ENCODE measurements at regions not wholly inside any gene's neighbourhood (a gene's known extent, or its start where the extent isn't known, plus 50 kb on each side); places are given as distances from the start of the nearest gene placed in this dataset.

GRCh38 chr1:25107643-25108010 lies 124.7 kb downstream of the SYF2 start:
- H3K9me3 ChIP-seq (ENCODE audit: control insufficient read depth in 5 of 5, low read length in 5 of 5): peaks cover 3 to 11% (median 10%) of the 10 kb centered on the region in 5 donors
- no peaks in the 10 kb centered on the region for H3K4me1 ChIP-seq (ENCODE audit: control insufficient read depth in 5 of 5, insufficient read depth in 5 of 5, low read length in 5 of 5)
- H3K27me3 ChIP-seq (ENCODE audit: control insufficient read depth in 5 of 5, insufficient read depth in 4 of 5, low read length in 5 of 5): peaks cover 16 to 26% (median 19%) of the 10 kb centered on the region in 5 donors
- no peak overlapping the region for H3K9ac ChIP-seq (ENCODE audit: low read length in 5 of 5)
- H3K4me3 ChIP-seq (ENCODE audit: low read depth in 1 of 5, low read length in 5 of 5): no peak overlapping the region
- no peaks in the 10 kb centered on the region for H3K36me3 ChIP-seq (ENCODE audit: control insufficient read depth in 5 of 5, insufficient read depth in 5 of 5, low read length in 5 of 5)
- H3K27ac ChIP-seq (ENCODE audit: low read depth, low read length): no peak overlapping the region

DNA sequence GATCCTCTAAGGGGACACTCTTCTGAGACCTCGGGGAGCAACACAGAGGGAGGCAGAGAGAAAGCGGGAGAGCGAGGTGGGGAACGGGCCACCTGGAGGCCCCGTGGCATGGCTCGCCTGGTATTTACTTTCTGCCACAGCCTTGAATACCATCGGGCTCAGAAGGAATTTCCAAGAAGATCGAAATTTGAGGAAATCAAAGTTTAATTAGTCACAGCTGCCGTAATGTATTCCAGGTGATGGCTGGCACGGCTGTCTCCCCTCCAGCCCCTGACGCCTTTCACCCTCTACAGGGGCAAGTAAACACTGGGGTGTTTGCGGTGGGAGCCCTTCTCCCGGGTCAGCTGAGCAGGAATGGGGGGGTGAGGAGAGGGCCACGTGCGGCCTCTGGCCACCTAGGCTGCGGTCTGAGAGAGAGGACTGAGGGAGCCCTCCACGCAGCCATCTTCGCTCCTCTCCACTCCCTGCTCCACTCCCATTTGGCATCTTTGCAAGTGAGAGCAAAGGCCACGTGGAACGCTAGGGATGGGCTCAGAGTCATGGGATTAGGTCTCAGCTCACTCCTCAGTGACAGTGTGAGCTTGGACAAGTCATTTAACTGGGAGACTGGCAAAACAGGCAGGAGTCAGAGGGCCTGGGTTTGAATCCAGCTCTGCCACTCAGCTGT lies 125.2 kb downstream of the SYF2 start:
- peaks cover 3 to 11% (median 10%) of the 10 kb centered on the region in 5 donors for H3K9me3 ChIP-seq (ENCODE audit: control insufficient read depth in 5 of 5, low read length in 5 of 5)
- H3K4me3 ChIP-seq (ENCODE audit: low read depth in 1 of 5, low read length in 5 of 5): no peak overlapping the region
- H3K4me1 ChIP-seq (ENCODE audit: control insufficient read depth in 5 of 5, insufficient read depth in 5 of 5, low read length in 5 of 5): no peaks in the 10 kb centered on the region
- H3K36me3 ChIP-seq (ENCODE audit: control insufficient read depth in 5 of 5, insufficient read depth in 5 of 5, low read length in 5 of 5): no peaks in the 10 kb centered on the region
- no peak overlapping the region for H3K27ac ChIP-seq (ENCODE audit: low read depth, low read length)
- no peak overlapping the region for H3K9ac ChIP-seq (ENCODE audit: low read length in 5 of 5)
- H3K27me3 ChIP-seq (ENCODE audit: control insufficient read depth in 5 of 5, insufficient read depth in 4 of 5, low read length in 5 of 5): peaks cover 16 to 26% (median 19%) of the 10 kb centered on the region in 5 donors

DNA sequence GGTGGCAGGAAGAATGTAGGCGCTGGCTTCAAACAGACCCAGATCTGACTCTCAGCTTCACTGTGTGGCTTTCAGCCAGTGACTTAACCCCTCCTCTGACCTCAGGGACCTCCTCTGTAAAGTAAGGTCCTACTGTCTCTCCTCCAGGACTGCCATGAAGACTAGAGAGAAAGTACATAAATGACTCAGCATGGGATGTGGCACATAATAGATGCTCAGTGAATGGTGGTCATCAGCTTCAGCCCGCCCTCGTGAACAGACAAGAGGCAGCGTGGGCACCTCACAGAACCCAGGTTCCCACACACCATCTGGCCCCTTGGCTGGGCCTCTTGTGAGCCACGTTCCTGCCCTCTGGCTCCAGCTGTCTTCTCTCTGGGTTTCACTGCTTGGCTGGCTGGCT lies 126.0 kb downstream of the SYF2 start:
- no peak overlapping the region for H3K27ac ChIP-seq (ENCODE audit: low read depth, low read length)
- H3K36me3 ChIP-seq (ENCODE audit: control insufficient read depth in 5 of 5, insufficient read depth in 5 of 5, low read length in 5 of 5): no peaks in the 10 kb centered on the region
- no peak overlapping the region for H3K9ac ChIP-seq (ENCODE audit: low read length in 5 of 5)
- peaks cover 0 to 4% (median 0%) of the 10 kb centered on the region in 5 donors for H3K4me1 ChIP-seq (ENCODE audit: control insufficient read depth in 5 of 5, insufficient read depth in 5 of 5, low read length in 5 of 5)
- H3K4me3 ChIP-seq (ENCODE audit: low read depth in 1 of 5, low read length in 5 of 5): no peak overlapping the region
- peaks cover 3 to 11% (median 10%) of the 10 kb centered on the region in 5 donors for H3K9me3 ChIP-seq (ENCODE audit: control insufficient read depth in 5 of 5, low read length in 5 of 5)
- H3K27me3 ChIP-seq (ENCODE audit: control insufficient read depth in 5 of 5, insufficient read depth in 4 of 5, low read length in 5 of 5): peaks cover 16 to 26% (median 19%) of the 10 kb centered on the region in 5 donors

DNA sequence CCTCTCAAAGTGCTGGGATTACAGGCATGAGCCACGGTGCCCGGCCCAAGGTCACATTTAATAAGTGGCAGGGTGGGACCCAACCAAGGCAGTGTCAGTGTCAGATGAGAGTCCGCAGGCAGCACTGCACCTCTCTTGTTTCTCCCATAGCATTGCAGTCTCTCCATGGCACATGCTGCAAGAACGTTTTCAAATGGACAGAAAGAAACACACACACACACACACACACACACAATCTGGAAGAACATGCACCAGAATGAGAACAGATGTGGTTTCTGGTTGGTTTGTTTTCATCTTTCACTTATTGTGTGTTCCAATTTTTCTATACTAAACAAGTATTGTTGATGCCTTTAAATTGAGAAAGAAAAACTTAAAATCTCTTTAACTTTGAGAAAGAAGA lies 126.5 kb downstream of the SYF2 start:
- no peak overlapping the region for H3K4me3 ChIP-seq (ENCODE audit: low read depth in 1 of 5, low read length in 5 of 5)
- H3K9me3 ChIP-seq (ENCODE audit: control insufficient read depth in 5 of 5, low read length in 5 of 5): peaks cover 3 to 11% (median 10%) of the 10 kb centered on the region in 5 donors
- peaks cover 16 to 26% (median 19%) of the 10 kb centered on the region in 5 donors for H3K27me3 ChIP-seq (ENCODE audit: control insufficient read depth in 5 of 5, insufficient read depth in 4 of 5, low read length in 5 of 5)
- peaks cover 0 to 4% (median 0%) of the 10 kb centered on the region in 5 donors for H3K4me1 ChIP-seq (ENCODE audit: control insufficient read depth in 5 of 5, insufficient read depth in 5 of 5, low read length in 5 of 5)
- no peak overlapping the region for H3K9ac ChIP-seq (ENCODE audit: low read length in 5 of 5)
- H3K27ac ChIP-seq (ENCODE audit: low read depth, low read length): no peak overlapping the region
- no peaks in the 10 kb centered on the region for H3K36me3 ChIP-seq (ENCODE audit: control insufficient read depth in 5 of 5, insufficient read depth in 5 of 5, low read length in 5 of 5)

GRCh38 chr1:25104932-25105561 lies 127.3 kb downstream of the SYF2 start:
- Histone ChIP-seq H3K9me3 (ENCODE audit: control insufficient read depth in 5 of 5, low read length in 5 of 5) (peaks cover 3 to 11% (median 10%) of the 10 kb centered on the region in 5 donors), H3K27ac (ENCODE audit: low read depth, low read length) (no peak overlapping the region), H3K36me3 (ENCODE audit: control insufficient read depth in 5 of 5, insufficient read depth in 5 of 5, low read length in 5 of 5) (no peaks in the 10 kb centered on the region), H3K9ac (ENCODE audit: low read length in 5 of 5) (no peak overlapping the region), H3K4me3 (ENCODE audit: low read depth in 1 of 5, low read length in 5 of 5) (no peak overlapping the region), H3K4me1 (ENCODE audit: control insufficient read depth in 5 of 5, insufficient read depth in 5 of 5, low read length in 5 of 5) (peaks cover 0 to 4% (median 0%) of the 10 kb centered on the region in 5 donors), H3K27me3 (ENCODE audit: control insufficient read depth in 5 of 5, insufficient read depth in 4 of 5, low read length in 5 of 5) (peaks cover 16 to 26% (median 19%) of the 10 kb centered on the region in 5 donors)

DNA sequence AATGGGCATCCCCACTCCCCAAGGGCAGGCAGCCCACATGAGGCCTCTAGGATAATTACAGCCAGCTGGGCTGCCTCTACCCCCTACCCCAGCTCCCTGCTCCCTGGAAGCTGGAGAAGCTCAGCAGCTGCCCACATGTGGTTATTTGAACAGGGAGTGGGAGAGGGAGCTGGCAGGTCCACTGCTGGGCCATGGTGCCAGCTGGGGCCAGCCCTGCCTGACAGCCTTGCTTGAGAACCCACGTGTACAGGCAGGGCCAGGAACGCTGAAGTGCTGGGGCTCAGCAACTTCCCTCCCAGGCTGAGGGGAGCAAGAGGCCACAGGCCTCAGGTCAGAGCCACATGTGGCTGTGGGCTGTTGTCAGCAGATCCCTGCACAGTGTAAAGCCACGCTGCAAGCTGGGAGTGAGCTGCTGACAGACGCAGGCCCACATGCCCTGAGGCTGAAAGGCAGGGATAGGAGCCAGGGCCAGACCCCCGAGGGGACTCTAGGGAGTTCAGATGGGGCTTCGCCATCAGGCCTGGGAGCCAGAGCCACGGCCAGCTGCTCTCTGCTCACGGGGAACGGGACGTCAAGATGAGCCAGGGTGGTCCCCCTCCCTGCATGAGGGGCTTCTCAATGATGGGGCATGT lies 129.0 kb downstream of the SYF2 start:
- Histone ChIP-seq H3K4me1 (ENCODE audit: control insufficient read depth in 5 of 5, insufficient read depth in 5 of 5, low read length in 5 of 5) (peaks cover 0 to 17% (median 0%) of the 10 kb centered on the region in 5 donors), H3K9ac (ENCODE audit: low read length in 5 of 5) (no peak overlapping the region), H3K36me3 (ENCODE audit: control insufficient read depth in 5 of 5, insufficient read depth in 5 of 5, low read length in 5 of 5) (no peaks in the 10 kb centered on the region), H3K4me3 (ENCODE audit: low read depth in 1 of 5, low read length in 5 of 5) (no peak overlapping the region), H3K27me3 (ENCODE audit: control insufficient read depth in 5 of 5, insufficient read depth in 4 of 5, low read length in 5 of 5) (peaks cover 19 to 26% (median 24%) of the 10 kb centered on the region in 5 donors), H3K9me3 (ENCODE audit: control insufficient read depth in 5 of 5, low read length in 5 of 5) (no peaks in the 10 kb centered on the region), H3K27ac (ENCODE audit: low read depth, low read length) (no peak overlapping the region)

DNA sequence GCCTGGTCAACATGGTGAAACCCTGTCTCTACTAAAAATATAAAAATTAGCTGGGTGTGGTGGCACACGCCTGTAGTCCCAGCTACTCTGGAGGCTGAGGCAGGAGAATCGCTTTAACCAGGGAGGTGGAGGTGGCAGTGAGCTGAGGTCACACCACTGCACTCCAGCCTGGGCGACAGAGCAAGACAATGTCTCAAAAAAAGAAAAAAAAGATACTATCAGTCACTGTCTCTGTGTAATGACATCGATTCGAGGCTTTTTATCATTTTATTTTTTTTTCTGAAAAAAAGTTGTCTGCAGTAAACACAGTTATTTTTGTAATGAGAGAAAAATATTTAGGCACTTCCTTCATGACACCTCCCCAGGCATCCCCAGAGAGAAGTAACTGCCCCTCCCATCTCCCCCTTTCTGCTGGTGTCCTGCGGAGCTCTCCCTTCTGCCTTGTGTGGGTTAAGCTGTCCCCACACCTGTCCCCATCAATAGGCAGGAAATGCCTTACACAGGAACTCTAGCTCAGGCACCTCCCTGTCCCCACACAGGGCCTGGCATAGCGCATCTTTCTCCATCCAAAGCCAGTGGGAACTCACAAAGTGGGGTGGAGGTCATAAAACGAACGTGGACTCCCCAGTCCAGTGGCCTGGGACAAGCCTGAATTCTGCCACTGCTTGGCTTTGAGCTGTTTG lies 132.0 kb downstream of the SYF2 start:
- H3K9ac ChIP-seq (ENCODE audit: low read length in 5 of 5): no peak overlapping the region
- no peak overlapping the region for H3K4me3 ChIP-seq (ENCODE audit: low read depth in 1 of 5, low read length in 5 of 5)
- H3K27ac ChIP-seq (ENCODE audit: low read depth, low read length): no peak overlapping the region
- H3K9me3 ChIP-seq (ENCODE audit: control insufficient read depth in 5 of 5, low read length in 5 of 5): no peaks in the 10 kb centered on the region
- no peaks in the 10 kb centered on the region for H3K36me3 ChIP-seq (ENCODE audit: control insufficient read depth in 5 of 5, insufficient read depth in 5 of 5, low read length in 5 of 5)
- peaks cover 0 to 17% (median 0%) of the 10 kb centered on the region in 5 donors for H3K4me1 ChIP-seq (ENCODE audit: control insufficient read depth in 5 of 5, insufficient read depth in 5 of 5, low read length in 5 of 5)
- H3K27me3 ChIP-seq (ENCODE audit: control insufficient read depth in 5 of 5, insufficient read depth in 4 of 5, low read length in 5 of 5): peaks cover 8 to 12% (median 8%) of the 10 kb centered on the region in 5 donors

GRCh38 chr1:25099343-25099951 lies 132.9 kb downstream of the SYF2 start:
- Histone ChIP-seq H3K27ac (ENCODE audit: low read depth, low read length) (no peak overlapping the region), H3K9me3 (ENCODE audit: control insufficient read depth in 5 of 5, low read length in 5 of 5) (no peaks in the 10 kb centered on the region), H3K4me1 (ENCODE audit: control insufficient read depth in 5 of 5, insufficient read depth in 5 of 5, low read length in 5 of 5) (peaks cover 0 to 17% (median 0%) of the 10 kb centered on the region in 5 donors), H3K9ac (ENCODE audit: low read length in 5 of 5) (no peak overlapping the region), H3K27me3 (ENCODE audit: control insufficient read depth in 5 of 5, insufficient read depth in 4 of 5, low read length in 5 of 5) (peaks cover 4 to 12% (median 8%) of the 10 kb centered on the region in 5 donors), H3K36me3 (ENCODE audit: control insufficient read depth in 5 of 5, insufficient read depth in 5 of 5, low read length in 5 of 5) (no peaks in the 10 kb centered on the region), H3K4me3 (ENCODE audit: low read depth in 1 of 5, low read length in 5 of 5) (no peak overlapping the region)

GRCh38 chr1:25098717-25099116 lies 133.6 kb downstream of the SYF2 start:
- Histone ChIP-seq H3K4me1 (ENCODE audit: control insufficient read depth in 5 of 5, insufficient read depth in 5 of 5, low read length in 5 of 5) (peaks cover 0 to 17% (median 0%) of the 10 kb centered on the region in 5 donors), H3K4me3 (ENCODE audit: low read depth in 1 of 5, low read length in 5 of 5) (no peak overlapping the region), H3K9ac (ENCODE audit: low read length in 5 of 5) (no peak overlapping the region), H3K9me3 (ENCODE audit: control insufficient read depth in 5 of 5, low read length in 5 of 5) (peaks cover 2 to 6% (median 6%) of the 10 kb centered on the region in 5 donors), H3K36me3 (ENCODE audit: control insufficient read depth in 5 of 5, insufficient read depth in 5 of 5, low read length in 5 of 5) (no peaks in the 10 kb centered on the region), H3K27me3 (ENCODE audit: control insufficient read depth in 5 of 5, insufficient read depth in 4 of 5, low read length in 5 of 5) (peaks cover 3 to 11% (median 8%) of the 10 kb centered on the region in 5 donors), H3K27ac (ENCODE audit: low read depth, low read length) (no peak overlapping the region)

All from subcutaneous abdominal adipose tissue (tissue), 5 donors.